ENCODE measurements at regions not wholly inside any gene's neighbourhood (a gene's known extent, or its start where the extent isn't known, plus 50 kb on each side); places are given as distances from the start of the nearest gene placed in this dataset.
"Not testable (repeated sequence)": the region's sequence is repeated elsewhere in the genome, so short reads cannot be mapped to it uniquely, and the experiment has no call there.

DNA sequence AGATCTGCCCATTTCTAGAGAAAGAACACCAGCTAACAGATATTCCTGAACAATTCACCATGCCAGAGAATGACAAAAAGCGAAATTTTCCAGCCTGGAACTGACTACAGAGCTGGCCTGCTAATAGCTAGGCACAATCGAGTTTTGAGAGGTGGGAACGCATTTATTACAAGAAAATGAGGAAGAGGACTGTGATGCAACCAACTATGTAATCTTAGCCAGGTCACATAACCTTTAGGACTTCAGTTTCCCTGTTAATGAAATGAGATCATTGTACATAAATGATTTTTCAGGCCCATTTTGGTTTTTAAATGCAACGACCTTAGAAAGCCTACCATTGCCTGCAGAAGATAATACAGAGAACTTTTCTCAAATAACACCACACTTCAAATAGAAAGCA is 72.1 kb upstream of the SETMAR start:
- DNase-seq, result no peak
- Mint-ChIP-seq H3K4me3 (no peak overlapping the region), H3K27me3 (no peaks in the 10 kb centered on the region), H3K4me1 (no peaks in the 10 kb centered on the region), H3K27ac (no peak overlapping the region), H3K9me3 (no peaks in the 10 kb centered on the region)
- ATAC-seq, result no peak

DNA sequence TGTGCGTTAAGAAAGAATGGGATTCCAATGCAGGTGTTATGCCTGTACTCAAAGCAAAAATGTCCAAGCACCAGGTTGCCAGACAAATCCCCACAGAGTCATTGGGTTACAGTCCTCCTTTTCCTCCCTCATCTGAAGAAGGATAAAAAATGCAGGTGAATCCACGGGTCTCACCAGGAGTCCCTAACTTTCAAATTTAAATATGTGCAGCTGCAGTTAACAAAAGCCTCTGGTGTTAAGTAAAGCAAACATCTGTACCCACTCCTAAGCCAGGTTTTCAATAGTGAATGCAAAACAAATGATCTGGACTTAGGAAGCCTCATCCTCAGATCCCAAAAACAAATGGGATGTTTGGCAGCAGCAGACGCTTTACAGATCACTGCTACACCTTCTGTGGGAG is 70.4 kb upstream of the SETMAR start:
- no peak for ATAC-seq
- no peaks in the 10 kb centered on the region for H3K27me3 Mint-ChIP-seq
- H3K9me3 Mint-ChIP-seq, result peaks cover 0 to 5% of the 10 kb centered on the region in 2 donors
- no peak overlapping the region for H3K4me3 Mint-ChIP-seq
- no peaks in the 10 kb centered on the region for H3K4me1 Mint-ChIP-seq
- DNase-seq, result no peak
- no peak overlapping the region for H3K27ac Mint-ChIP-seq

DNA sequence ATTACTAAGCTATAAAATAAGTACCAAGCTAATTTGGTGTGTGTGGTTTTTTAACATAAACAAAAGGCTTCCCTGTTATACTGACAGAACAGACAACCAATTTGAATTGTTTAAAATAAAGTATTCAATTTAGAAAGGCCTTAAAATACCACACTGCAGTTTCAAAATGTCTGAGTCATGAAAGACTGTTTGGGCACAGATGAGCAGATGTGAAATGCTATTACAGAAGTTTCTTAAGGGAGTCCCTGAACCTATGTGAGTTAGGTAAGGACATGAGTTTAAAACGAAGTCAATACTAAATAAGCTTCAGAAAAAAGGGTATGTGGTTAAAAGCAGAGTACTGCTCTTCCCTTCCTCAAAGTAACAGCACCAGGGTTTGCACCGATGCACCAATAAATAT is 69.7 kb upstream of the SETMAR start:
- H3K4me1 Mint-ChIP-seq, result no peaks in the 10 kb centered on the region
- H3K4me3 Mint-ChIP-seq, result no peak overlapping the region
- DNase-seq (no peak), ATAC-seq (no peak)
- no peak overlapping the region for H3K27ac Mint-ChIP-seq
- H3K27me3 Mint-ChIP-seq, result no peaks in the 10 kb centered on the region
- peaks cover 0 to 5% of the 10 kb centered on the region in 2 donors for H3K9me3 Mint-ChIP-seq

DNA sequence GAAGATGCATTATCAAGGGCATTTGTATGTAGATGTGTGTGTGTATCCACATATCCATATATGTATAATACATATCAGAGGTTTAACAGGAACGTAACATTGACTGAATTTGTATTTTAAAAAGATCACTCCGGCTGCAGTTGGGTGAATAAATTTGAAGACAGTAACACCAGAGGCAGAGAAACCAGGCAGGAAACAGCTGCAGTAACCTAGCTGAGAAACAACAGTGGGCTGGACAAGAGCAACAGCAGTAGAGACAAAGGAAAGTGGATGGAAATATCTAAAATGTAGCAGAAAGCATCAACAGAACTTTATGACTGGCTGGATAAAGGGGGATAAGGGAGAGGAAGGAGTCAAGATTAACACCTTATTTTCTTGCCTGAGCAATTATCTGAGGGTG is 68.3 kb upstream of the SETMAR start:
- no peak for ATAC-seq
- Mint-ChIP-seq H3K27ac (no peak overlapping the region), H3K9me3 (peaks cover 0 to 5% of the 10 kb centered on the region in 2 donors), H3K4me3 (no peak overlapping the region), H3K27me3 (no peaks in the 10 kb centered on the region), H3K4me1 (no peaks in the 10 kb centered on the region)
- no peak for DNase-seq

DNA sequence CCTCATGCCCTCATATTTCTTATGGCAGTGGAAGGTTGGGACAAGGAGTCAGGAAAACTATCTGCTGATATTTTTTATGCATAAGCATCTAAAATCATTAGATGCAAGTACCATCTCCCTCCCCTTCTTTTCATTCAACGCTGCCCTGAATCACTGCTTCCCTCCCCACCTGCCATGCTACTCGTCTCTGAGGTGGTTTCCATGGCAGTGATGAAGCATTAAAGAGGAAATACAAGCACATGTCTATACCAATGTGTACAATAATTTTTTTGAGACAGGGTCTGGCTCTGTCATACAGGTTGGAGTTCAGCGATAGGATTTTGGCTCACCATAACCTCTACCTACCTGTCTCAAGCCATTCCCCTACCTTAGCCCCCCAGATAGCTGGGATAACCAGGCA is 67.5 kb upstream of the SETMAR start:
- H3K4me3 Mint-ChIP-seq, result no peak overlapping the region
- H3K27ac Mint-ChIP-seq, result no peak overlapping the region
- DNase-seq (no peak), ATAC-seq (no peak)
- H3K9me3 Mint-ChIP-seq, result peaks cover 0 to 5% of the 10 kb centered on the region in 2 donors
- H3K27me3 Mint-ChIP-seq, result no peaks in the 10 kb centered on the region
- H3K4me1 Mint-ChIP-seq, result no peaks in the 10 kb centered on the region

DNA sequence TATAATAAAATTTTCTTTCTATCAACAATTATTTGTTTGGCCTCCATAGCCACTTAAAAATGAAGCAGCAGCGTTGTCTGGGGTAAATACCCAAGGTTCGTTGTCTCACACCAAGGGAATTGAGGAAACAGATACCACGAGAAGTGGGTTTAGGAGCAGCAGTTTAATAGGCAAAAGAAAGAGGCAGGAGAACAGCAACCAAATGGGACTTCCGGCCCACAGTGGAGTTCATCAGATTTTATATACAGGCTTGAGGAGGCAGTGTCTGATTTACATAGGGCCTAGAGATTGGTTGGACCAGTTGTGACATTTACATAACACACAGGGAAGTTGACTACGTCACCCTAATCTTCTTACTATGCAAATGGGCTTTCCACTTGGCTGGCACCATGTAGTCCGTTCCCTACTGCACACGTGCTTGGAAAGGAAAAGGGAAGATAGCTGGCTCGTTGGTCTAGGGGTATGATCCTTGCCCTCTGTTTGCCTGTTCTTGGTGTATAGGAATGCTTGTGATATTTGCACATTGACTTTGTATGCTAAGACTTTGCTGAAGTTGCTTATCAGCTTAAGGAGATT is 61.5 kb upstream of the SETMAR start:
- ATAC-seq (no peak), DNase-seq (no peak)
- Mint-ChIP-seq H3K27ac (no peak overlapping the region), H3K27me3 (no peaks in the 10 kb centered on the region), H3K4me3 (no peak overlapping the region), H3K9me3 (peaks cover 20 to 36% of the 10 kb centered on the region in 2 donors), H3K4me1 (no peaks in the 10 kb centered on the region)

GRCh38 chr3:4245671-4246070 is 57.5 kb upstream of the SETMAR start:
- Mint-ChIP-seq H3K27me3 (no peaks in the 10 kb centered on the region), H3K27ac (no peak overlapping the region), H3K9me3 (peaks cover 15 to 36% of the 10 kb centered on the region in 2 donors), H3K4me1 (no peaks in the 10 kb centered on the region), H3K4me3 (no peak overlapping the region)
- ATAC-seq (no peak), DNase-seq (no peak)

- DNase-seq (no peak), ATAC-seq (no peak)
- Mint-ChIP-seq H3K27me3 (no peaks in the 10 kb centered on the region), H3K4me1 (peaks cover 6% of the 10 kb centered on the region), H3K27ac (no peak overlapping the region), H3K9me3 (peaks cover 6 to 27% of the 10 kb centered on the region in 2 donors), H3K4me3 (no peak overlapping the region)
Observed at GRCh38 chr3:4247391-4247790, 55.8 kb upstream of the SETMAR start.

- DNase-seq (no peak), ATAC-seq (no peak)
- Mint-ChIP-seq H3K4me1 (peaks cover 6% of the 10 kb centered on the region), H3K27ac (no peak overlapping the region), H3K9me3 (peaks cover 0 to 2% of the 10 kb centered on the region in 2 donors), H3K4me3 (no peak overlapping the region), H3K27me3 (no peaks in the 10 kb centered on the region)
Observed at GRCh38 chr3:4250064-4250463, 53.1 kb upstream of the SETMAR start.

DNA sequence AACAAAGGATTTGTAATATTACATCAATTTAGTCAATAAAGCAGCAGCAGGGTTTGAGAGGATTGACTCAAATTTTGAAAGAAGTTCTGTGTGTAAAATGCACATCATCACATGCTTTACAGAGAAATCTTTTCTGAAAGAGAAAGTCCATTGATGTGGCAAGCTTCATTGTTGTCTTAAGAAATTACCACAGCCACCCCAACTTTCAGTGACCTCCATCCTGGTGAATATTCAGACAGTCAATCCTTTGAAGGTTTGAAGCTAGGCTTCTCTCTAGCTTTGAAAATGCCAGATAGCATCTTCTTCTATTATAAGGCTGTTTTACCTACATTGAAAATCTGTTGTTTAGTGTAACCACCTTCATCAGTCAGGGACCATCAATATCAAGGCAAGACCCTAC is 51.8 kb upstream of the SETMAR start:
- no peak overlapping the region for H3K4me3 Mint-ChIP-seq
- DNase-seq, result peak in 1 of 2 donors; percentile 4
- no peaks in the 10 kb centered on the region for H3K9me3 Mint-ChIP-seq
- peak; percentile 77 for ATAC-seq
- H3K27me3 Mint-ChIP-seq, result no peaks in the 10 kb centered on the region
- H3K4me1 Mint-ChIP-seq, result peaks cover 6% of the 10 kb centered on the region
- no peak overlapping the region for H3K27ac Mint-ChIP-seq

GRCh38 chr3:4253072-4253832 is 49.9 kb upstream of the SETMAR start:
- H3K27me3 Mint-ChIP-seq, H3K27ac Mint-ChIP-seq, H3K4me1 Mint-ChIP-seq, DNase-seq, H3K4me3 Mint-ChIP-seq, H3K9me3 Mint-ChIP-seq, ATAC-seq: not testable (repeated sequence)

Measured in stimulated activated naive CD8-positive, alpha-beta T cell treated with anti-CD3 and anti-CD28 coated beads, Interleukin-15, amount 100 ng/mL, for 72 hours (primary cell).